GM18870 (cell line): ENCODE measurements at regions not wholly inside any gene's neighbourhood (a gene's known extent, or its start where the extent isn't known, plus 50 kb on each side); places are given as distances from the start of the nearest gene placed in this dataset.

Source experiments
- ATAC-seq: cut with Tn5 transposase; IDR thresholded peaks from one replicate; pipeline ENCODE4 v1.9.1; 2021; ENCODE audit warnings: moderate library complexity; ENCODE audit not compliant: unreplicated experiment

GRCh38 chr16:79748629-79749028, 148.1 kb upstream of the MAF start:
- no peak for ATAC-seq

- ATAC-seq = no peak
Measured at GRCh38 chr16:79747688-79748087, 147.2 kb upstream of the MAF start.

GRCh38 chr16:79740252-79740651, 139.7 kb upstream of the MAF start:
- no peak for ATAC-seq

- no peak for ATAC-seq
Measured at GRCh38 chr16:79735271-79735670, 134.7 kb upstream of the MAF start.

- no peak for ATAC-seq
Measured at GRCh38 chr16:79734721-79735120, 134.2 kb upstream of the MAF start.

GRCh38 chr16:79728923-79729240, 128.3 kb upstream of the MAF start:
- ATAC-seq = no peak

- no peak for ATAC-seq
Measured at GRCh38 chr16:79728048-79728922, 127.7 kb upstream of the MAF start.

GRCh38 chr16:79726902-79727301, 126.4 kb upstream of the MAF start:
- no peak for ATAC-seq

- ATAC-seq = no peak
Measured at GRCh38 chr16:79725051-79725450, 124.5 kb upstream of the MAF start.

GRCh38 chr16:79723583-79724168, 123.1 kb upstream of the MAF start:
- no peak for ATAC-seq

GRCh38 chr16:79721270-79721669, 120.7 kb upstream of the MAF start:
- no peak for ATAC-seq

GRCh38 chr16:79717333-79718137, 117.0 kb upstream of the MAF start:
- no peak for ATAC-seq

- ATAC-seq = no peak
Measured at GRCh38 chr16:79716645-79717332, 116.3 kb upstream of the MAF start.

GRCh38 chr16:79715061-79715460, 114.5 kb upstream of the MAF start:
- ATAC-seq = no peak

- no peak for ATAC-seq
Measured at GRCh38 chr16:79714440-79714839, 113.9 kb upstream of the MAF start.

GRCh38 chr16:79713609-79714309, 113.2 kb upstream of the MAF start:
- no peak for ATAC-seq

- ATAC-seq = no peak
Measured at GRCh38 chr16:79712276-79712675, 111.7 kb upstream of the MAF start.

- no peak for ATAC-seq
Measured at GRCh38 chr16:79707876-79708275, 107.3 kb upstream of the MAF start.

GRCh38 chr16:79703066-79703465, 102.5 kb upstream of the MAF start:
- ATAC-seq = no peak

- no peak for ATAC-seq
Measured at GRCh38 chr16:79698341-79698753, 97.8 kb upstream of the MAF start.
